GM12864 (cell line): ENCODE measurements at regions not wholly inside any gene's neighbourhood (a gene's known extent, or its start where the extent isn't known, plus 50 kb on each side); places are given as distances from the start of the nearest gene placed in this dataset.
"Not testable (repeated sequence)": the region's sequence is repeated elsewhere in the genome, so short reads cannot be mapped to it uniquely, and the experiment has no call there.

Experiments
- DNase-seq: peaks from one replicate; pipeline ENCODE4 v3.0.0-alpha.2; 2011; ENCODE audit warnings: low read depth
- H3K4me3 ChIP-seq: 2 replicates; pipeline ENCODE4 v1.5.1; 2011; ENCODE audit warnings: mild to moderate bottlenecking, low read depth, low read length, control low read depth
- TF ChIP-seq, protein P1 (sequence below): IDR thresholded peaks from 2 replicates; pipeline ENCODE4 v1.5.1; 2011; ENCODE audit warnings: low read depth, mild to moderate bottlenecking, moderate library complexity, low read length, control low read depth, inconsistent platforms; ENCODE audit errors: missing control alignments

DNA sequence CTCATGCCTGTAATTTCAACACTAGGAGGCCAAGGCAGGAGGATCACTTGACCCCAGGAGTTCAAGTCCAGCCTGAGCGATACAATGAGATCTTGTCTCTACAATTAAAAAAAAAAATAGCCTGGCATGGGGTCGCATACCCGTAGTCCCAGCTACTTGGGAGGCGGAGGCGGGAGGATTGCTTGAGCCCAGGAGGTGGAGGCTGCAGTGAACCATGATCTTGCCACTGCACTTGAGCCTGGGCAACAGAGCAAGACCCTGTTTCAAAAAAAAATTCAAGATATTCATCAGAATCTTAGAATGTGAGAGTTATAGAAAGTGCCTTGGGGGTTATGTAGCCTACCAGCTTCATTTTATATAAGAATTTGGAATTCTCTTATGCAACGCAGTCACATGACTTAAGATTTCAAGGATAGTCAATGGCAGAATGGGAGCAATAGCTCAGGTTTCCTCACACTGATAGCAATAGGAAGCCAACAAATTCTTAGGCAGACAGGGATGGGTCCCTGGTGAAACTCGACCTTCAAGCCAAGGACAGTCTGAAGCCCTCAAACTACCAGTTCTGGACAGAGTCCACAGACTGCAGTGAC, 462.5 kb downstream of the SETD4 start:
- TF ChIP-seq, protein P1, sequence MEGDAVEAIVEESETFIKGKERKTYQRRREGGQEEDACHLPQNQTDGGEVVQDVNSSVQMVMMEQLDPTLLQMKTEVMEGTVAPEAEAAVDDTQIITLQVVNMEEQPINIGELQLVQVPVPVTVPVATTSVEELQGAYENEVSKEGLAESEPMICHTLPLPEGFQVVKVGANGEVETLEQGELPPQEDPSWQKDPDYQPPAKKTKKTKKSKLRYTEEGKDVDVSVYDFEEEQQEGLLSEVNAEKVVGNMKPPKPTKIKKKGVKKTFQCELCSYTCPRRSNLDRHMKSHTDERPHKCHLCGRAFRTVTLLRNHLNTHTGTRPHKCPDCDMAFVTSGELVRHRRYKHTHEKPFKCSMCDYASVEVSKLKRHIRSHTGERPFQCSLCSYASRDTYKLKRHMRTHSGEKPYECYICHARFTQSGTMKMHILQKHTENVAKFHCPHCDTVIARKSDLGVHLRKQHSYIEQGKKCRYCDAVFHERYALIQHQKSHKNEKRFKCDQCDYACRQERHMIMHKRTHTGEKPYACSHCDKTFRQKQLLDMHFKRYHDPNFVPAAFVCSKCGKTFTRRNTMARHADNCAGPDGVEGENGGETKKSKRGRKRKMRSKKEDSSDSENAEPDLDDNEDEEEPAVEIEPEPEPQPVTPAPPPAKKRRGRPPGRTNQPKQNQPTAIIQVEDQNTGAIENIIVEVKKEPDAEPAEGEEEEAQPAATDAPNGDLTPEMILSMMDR: no peak
- DNase-seq: no peak
- H3K4me3 ChIP-seq: no peak overlapping the region

DNA sequence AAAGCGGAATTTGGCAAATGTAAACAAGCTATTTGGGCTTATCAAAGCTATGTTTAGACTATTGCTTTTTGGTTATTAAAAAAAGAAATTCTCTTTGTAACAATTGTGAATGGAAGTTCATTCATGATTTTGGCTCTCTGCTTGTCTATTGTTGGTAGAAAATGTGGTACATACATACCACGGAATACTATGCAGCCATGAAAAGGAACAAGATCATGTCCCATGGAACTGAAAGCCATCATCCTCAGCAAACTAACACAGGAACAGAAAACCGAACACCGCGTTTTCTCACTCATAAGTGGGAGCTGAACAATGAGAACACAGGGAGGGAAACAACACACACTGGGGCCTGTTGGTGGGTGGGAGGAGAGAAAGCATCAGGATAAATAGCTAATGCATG, 465.4 kb downstream of the SETD4 start:
- no peak overlapping the region for H3K4me3 ChIP-seq
- TF ChIP-seq, protein P1: no peak
- DNase-seq: no peak

GRCh38 chr21:35593000-35593502, 467.3 kb downstream of the SETD4 start:
- DNase-seq: no peak
- H3K4me3 ChIP-seq: no peak overlapping the region

GRCh38 chr21:35590284-35590683, 470.0 kb downstream of the SETD4 start:
- H3K4me3 ChIP-seq, DNase-seq: not testable (repeated sequence)

More at GRCh38 chr21:35593000-35593502, 467.3 kb downstream of the SETD4 start:
- TF ChIP-seq, protein P1: no peak

DNA sequence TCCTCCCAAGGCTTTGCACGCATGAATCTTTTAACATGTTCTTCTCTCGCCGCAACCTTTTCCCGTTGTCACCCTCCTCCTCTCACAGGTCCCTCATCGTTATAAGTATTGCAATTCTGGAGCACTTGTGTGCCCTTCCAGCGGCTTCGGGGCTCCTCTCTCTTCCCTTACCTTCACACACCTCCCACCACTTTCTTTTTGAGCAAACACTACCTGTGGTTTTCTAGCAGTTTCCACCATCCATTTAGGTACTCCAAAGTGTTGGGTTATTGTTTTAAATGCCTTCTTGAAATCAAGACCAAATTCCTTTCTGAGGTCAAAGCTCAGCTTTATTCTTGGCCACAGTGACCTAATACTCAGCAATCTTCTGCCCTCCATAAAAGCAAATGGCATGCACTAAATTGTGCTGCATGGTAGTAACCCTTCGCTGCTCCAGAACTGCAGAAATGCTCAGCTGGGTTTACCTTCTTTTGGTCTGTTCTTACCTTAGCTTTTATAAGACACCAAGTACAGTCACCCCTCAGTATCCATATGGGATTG, 472.4 kb downstream of the SETD4 start:
- no peak overlapping the region for H3K4me3 ChIP-seq
- TF ChIP-seq, protein P1: no peak
- DNase-seq: no peak

DNA sequence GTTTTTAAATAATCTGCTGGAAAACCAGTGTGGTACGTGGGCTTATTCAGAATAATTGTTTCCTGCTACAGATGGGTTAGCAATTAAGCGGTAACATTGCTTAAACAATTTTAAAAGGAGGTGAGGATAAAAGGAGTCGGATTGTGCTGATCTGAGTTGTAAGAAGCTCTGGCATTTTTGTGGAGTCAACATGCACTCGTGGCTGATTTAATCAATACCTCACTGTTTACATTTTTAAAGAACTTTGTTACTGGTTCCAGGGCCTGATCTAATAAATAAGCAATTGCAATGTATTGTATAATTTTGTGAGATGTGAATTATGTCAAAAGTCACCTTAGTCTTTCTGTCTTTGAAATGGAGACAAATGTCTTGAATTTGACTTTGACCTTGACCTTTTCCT, 474.0 kb downstream of the SETD4 start:
- H3K4me3 ChIP-seq: no peak overlapping the region
- no peak for DNase-seq
- TF ChIP-seq, protein P1: no peak

DNA sequence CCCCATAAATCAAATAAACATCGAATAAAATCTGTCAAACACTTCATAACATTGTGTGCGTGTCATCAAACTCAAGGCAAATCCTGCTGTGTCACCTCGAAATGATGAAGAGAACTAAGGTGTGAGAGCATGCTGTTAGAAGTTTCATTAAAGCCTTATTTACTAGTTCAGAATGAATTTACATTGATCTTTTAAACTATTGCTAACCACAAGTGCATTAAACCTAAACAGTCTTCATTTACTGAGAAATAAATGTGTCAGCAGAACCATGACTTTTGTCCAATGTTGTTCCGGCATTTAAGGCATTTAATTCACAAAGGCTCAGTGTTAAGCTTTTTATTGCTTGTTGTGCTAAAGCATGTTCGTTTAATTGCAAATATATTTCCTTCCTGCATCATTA, 474.4 kb downstream of the SETD4 start:
- DNase-seq: no peak
- TF ChIP-seq, protein P1: no peak
- H3K4me3 ChIP-seq: no peak overlapping the region
